GM18868 (cell line): ENCODE measurements at regions not wholly inside any gene's neighbourhood (a gene's known extent, or its start where the extent isn't known, plus 50 kb on each side); places are given as distances from the start of the nearest gene placed in this dataset.
"Not testable (repeated sequence)": the region's sequence is repeated elsewhere in the genome, so short reads cannot be mapped to it uniquely, and the experiment has no call there.

Experiments
- ATAC-seq: cut with Tn5 transposase; IDR thresholded peaks from one replicate; pipeline ENCODE4 v1.9.1; 2021; ENCODE audit warnings: mild to moderate bottlenecking, moderate library complexity; ENCODE audit not compliant: unreplicated experiment

- ATAC-seq = peak; percentile 18
Observed at GRCh38 chr12:9319044-9319841, 111.0 kb upstream of the PZP start.

GRCh38 chr12:9313479-9313878, 105.3 kb upstream of the PZP start:
- ATAC-seq = not testable (repeated sequence)

- ATAC-seq = not testable (repeated sequence)
Observed at GRCh38 chr12:9312406-9313392, 104.5 kb upstream of the PZP start.

GRCh38 chr12:9311454-9311853, 103.3 kb upstream of the PZP start:
- ATAC-seq = not testable (repeated sequence)

- not testable (repeated sequence) for ATAC-seq
Observed at GRCh38 chr12:9310645-9311044, 102.5 kb upstream of the PZP start.

GRCh38 chr12:9309749-9310148, 101.6 kb upstream of the PZP start:
- not testable (repeated sequence) for ATAC-seq

- ATAC-seq = not testable (repeated sequence)
Observed at GRCh38 chr12:9308745-9309144, 100.5 kb upstream of the PZP start.

GRCh38 chr12:9308163-9308562, 100.0 kb upstream of the PZP start:
- ATAC-seq = not testable (repeated sequence)

GRCh38 chr12:9307255-9307654, 99.1 kb upstream of the PZP start:
- not testable (repeated sequence) for ATAC-seq

GRCh38 chr12:9306004-9306403, 97.8 kb upstream of the PZP start:
- not testable (repeated sequence) for ATAC-seq

GRCh38 chr12:9304540-9304939, 96.3 kb upstream of the PZP start:
- ATAC-seq = not testable (repeated sequence)

GRCh38 chr12:9295872-9296271, 87.7 kb upstream of the PZP start:
- ATAC-seq = not testable (repeated sequence)

GRCh38 chr12:9294072-9294620, 86.0 kb upstream of the PZP start:
- ATAC-seq = not testable (repeated sequence)

GRCh38 chr12:9293391-9293790, 85.2 kb upstream of the PZP start:
- not testable (repeated sequence) for ATAC-seq

- not testable (repeated sequence) for ATAC-seq
Observed at GRCh38 chr12:9289984-9290383, 81.8 kb upstream of the PZP start.

- peak; percentile 30 for ATAC-seq
Observed at GRCh38 chr12:9284724-9285123, 76.5 kb upstream of the PZP start.

GRCh38 chr12:9284197-9284596, 76.0 kb upstream of the PZP start:
- peak; percentile 34 for ATAC-seq

- peak; percentile 88 for ATAC-seq
Observed at GRCh38 chr12:9283346-9284095, 75.3 kb upstream of the PZP start.

- ATAC-seq = no peak
Observed at GRCh38 chr12:9276990-9277389, 68.8 kb upstream of the PZP start.

- no peak for ATAC-seq
Observed at GRCh38 chr12:9273276-9273675, 65.1 kb upstream of the PZP start.
